Nephron progenitor cell (in vitro differentiated cells): ENCODE measurements at regions not wholly inside any gene's neighbourhood (a gene's known extent, or its start where the extent isn't known, plus 50 kb on each side); places are given as distances from the start of the nearest gene placed in this dataset.
"Not testable (repeated sequence)": the region's sequence is repeated elsewhere in the genome, so short reads cannot be mapped to it uniquely, and the experiment has no call there.

Experiments
- DNase-seq: peaks from one replicate; pipeline ENCODE4 v3.0.0; 2021
- H3K27ac Mint-ChIP-seq: 2 replicates; pipeline ENCODE4 v1.8.0; 2021; ENCODE audit warnings: mild to moderate bottlenecking, moderate library complexity, mixed read lengths
- H3K27me3 Mint-ChIP-seq: 2 replicates; pipeline ENCODE4 v1.8.0; 2021; ENCODE audit warnings: mild to moderate bottlenecking, low read depth, mixed read lengths; ENCODE audit not compliant: poor library complexity
- H3K36me3 Mint-ChIP-seq: 2 replicates; pipeline ENCODE4 v1.8.0; 2021; ENCODE audit warnings: low read depth, mixed read lengths
- H3K4me1 Mint-ChIP-seq: 2 replicates; pipeline ENCODE4 v1.8.0; 2021; ENCODE audit warnings: mixed read lengths
- H3K4me3 Mint-ChIP-seq: 2 replicates; pipeline ENCODE4 v1.8.0; 2021; ENCODE audit warnings: mild to moderate bottlenecking, moderate library complexity, mixed read lengths
- H3K9me3 Mint-ChIP-seq: 2 replicates; pipeline ENCODE4 v1.8.0; 2021; ENCODE audit warnings: mild to moderate bottlenecking, moderate library complexity, mixed read lengths
- CTCF ChIP-seq: fragments of 200-600 bp; sonication (generic); IDR thresholded peaks from 2 replicates; pipeline ENCODE4 v1.5.0; 2021; ENCODE audit warnings: antibody characterized with exemption

GRCh38 chr2:114350186-114350725, 92.2 kb upstream of the DPP10 start:
- no peaks in the 10 kb centered on the region for H3K36me3 Mint-ChIP-seq
- no peaks in the 10 kb centered on the region for H3K4me1 Mint-ChIP-seq
- H3K27ac Mint-ChIP-seq, result no peak overlapping the region
- TF ChIP-seq CTCF, result no peak
- DNase-seq, result no peak
- H3K4me3 Mint-ChIP-seq, result no peak overlapping the region
- no peaks in the 10 kb centered on the region for H3K9me3 Mint-ChIP-seq
- H3K27me3 Mint-ChIP-seq, result peaks cover 3% of the 10 kb centered on the region

- no peak for TF ChIP-seq CTCF
Measured at GRCh38 chr2:114352988-114353387, 89.5 kb upstream of the DPP10 start.

GRCh38 chr2:114354199-114354598, 88.2 kb upstream of the DPP10 start:
- Mint-ChIP-seq H3K27me3 (no peaks in the 10 kb centered on the region), H3K9me3 (no peaks in the 10 kb centered on the region), H3K27ac (no peak overlapping the region), H3K4me3 (no peak overlapping the region), H3K36me3 (no peaks in the 10 kb centered on the region), H3K4me1 (no peaks in the 10 kb centered on the region)
- DNase-seq, result no peak
- TF ChIP-seq CTCF, result no peak

More at GRCh38 chr2:114352988-114353387, 89.5 kb upstream of the DPP10 start:
- H3K9me3 Mint-ChIP-seq, result no peaks in the 10 kb centered on the region
- no peaks in the 10 kb centered on the region for H3K36me3 Mint-ChIP-seq
- DNase-seq, result no peak
- no peak overlapping the region for H3K27ac Mint-ChIP-seq
- no peaks in the 10 kb centered on the region for H3K27me3 Mint-ChIP-seq
- no peak overlapping the region for H3K4me3 Mint-ChIP-seq
- no peaks in the 10 kb centered on the region for H3K4me1 Mint-ChIP-seq

GRCh38 chr2:114368705-114369104, 73.7 kb upstream of the DPP10 start:
- TF ChIP-seq CTCF, result no peak
- Mint-ChIP-seq H3K9me3 (peaks cover 36% of the 10 kb centered on the region), H3K36me3 (no peaks in the 10 kb centered on the region), H3K27ac (no peak overlapping the region), H3K27me3 (peaks cover 3% of the 10 kb centered on the region), H3K4me3 (no peak overlapping the region), H3K4me1 (no peaks in the 10 kb centered on the region)
- no peak for DNase-seq

GRCh38 chr2:114371721-114372120, 70.7 kb upstream of the DPP10 start:
- DNase-seq, H3K27ac Mint-ChIP-seq, H3K27me3 Mint-ChIP-seq, H3K4me3 Mint-ChIP-seq, H3K36me3 Mint-ChIP-seq, H3K4me1 Mint-ChIP-seq: not testable (repeated sequence)
- peaks cover 33% of the 10 kb centered on the region for H3K9me3 Mint-ChIP-seq

GRCh38 chr2:114373591-114373990, 68.8 kb upstream of the DPP10 start:
- Mint-ChIP-seq H3K27me3 (peaks cover 3% of the 10 kb centered on the region), H3K4me3 (no peak overlapping the region), H3K4me1 (peaks cover 5% of the 10 kb centered on the region), H3K27ac (no peak overlapping the region), H3K9me3 (peaks cover 21% of the 10 kb centered on the region), H3K36me3 (no peaks in the 10 kb centered on the region)
- no peak for DNase-seq
- no peak for TF ChIP-seq CTCF
